HG03039 (cell line): ENCODE measurements at regions not wholly inside any gene's neighbourhood (a gene's known extent, or its start where the extent isn't known, plus 50 kb on each side); places are given as distances from the start of the nearest gene placed in this dataset.

Experiments used
- ATAC-seq: cut with Tn5 transposase; IDR thresholded peaks from one replicate; pipeline ENCODE4 v1.9.1; 2021; ENCODE audit warnings: mild to moderate bottlenecking, moderate library complexity; ENCODE audit not compliant: unreplicated experiment

GRCh38 chr7:118013252-118014010 is 140.2 kb upstream of the CTTNBP2 start:
- ATAC-seq = no peak

- ATAC-seq = no peak
These were observed 149.3 kb upstream of the CTTNBP2 start for GRCh38 chr7:118022546-118022945.

GRCh38 chr7:118026791-118027190 is 153.6 kb upstream of the CTTNBP2 start:
- ATAC-seq = no peak

GRCh38 chr7:118028226-118028625 is 155.0 kb upstream of the CTTNBP2 start:
- no peak for ATAC-seq

GRCh38 chr7:118029826-118030422 is 154.0 kb upstream of the LSM8 start:
- ATAC-seq = no peak

GRCh38 chr7:118033273-118033672 is 150.7 kb upstream of the LSM8 start:
- no peak for ATAC-seq

- ATAC-seq = no peak
These were observed 143.9 kb upstream of the LSM8 start for GRCh38 chr7:118039963-118040489.

- ATAC-seq = no peak
These were observed 143.4 kb upstream of the LSM8 start for GRCh38 chr7:118040562-118040961.

- ATAC-seq = no peak
These were observed 142.6 kb upstream of the LSM8 start for GRCh38 chr7:118041251-118041878.

- ATAC-seq = no peak
These were observed 138.3 kb upstream of the LSM8 start for GRCh38 chr7:118045629-118046028.

- no peak for ATAC-seq
These were observed 137.9 kb upstream of the LSM8 start for GRCh38 chr7:118046086-118046485.

- ATAC-seq = no peak
These were observed 137.2 kb upstream of the LSM8 start for GRCh38 chr7:118046801-118047200.

- ATAC-seq = no peak
These were observed 131.6 kb upstream of the LSM8 start for GRCh38 chr7:118052336-118052735.

GRCh38 chr7:118053353-118053752 is 130.6 kb upstream of the LSM8 start:
- ATAC-seq = no peak

GRCh38 chr7:118054529-118054928 is 129.4 kb upstream of the LSM8 start:
- no peak for ATAC-seq

- ATAC-seq = no peak
These were observed 128.3 kb upstream of the LSM8 start for GRCh38 chr7:118055647-118056046.

GRCh38 chr7:118057404-118057803 is 126.6 kb upstream of the LSM8 start:
- no peak for ATAC-seq

- ATAC-seq = no peak
These were observed 124.8 kb upstream of the LSM8 start for GRCh38 chr7:118059209-118059608.

- no peak for ATAC-seq
These were observed 123.3 kb upstream of the LSM8 start for GRCh38 chr7:118060692-118061091.

- no peak for ATAC-seq
These were observed 122.6 kb upstream of the LSM8 start for GRCh38 chr7:118061386-118061785.

GRCh38 chr7:118072893-118073674 is 110.9 kb upstream of the LSM8 start:
- no peak for ATAC-seq
